ENCODE measurements at regions not wholly inside any gene's neighbourhood (a gene's known extent, or its start where the extent isn't known, plus 50 kb on each side); places are given as distances from the start of the nearest gene placed in this dataset.

DNA sequence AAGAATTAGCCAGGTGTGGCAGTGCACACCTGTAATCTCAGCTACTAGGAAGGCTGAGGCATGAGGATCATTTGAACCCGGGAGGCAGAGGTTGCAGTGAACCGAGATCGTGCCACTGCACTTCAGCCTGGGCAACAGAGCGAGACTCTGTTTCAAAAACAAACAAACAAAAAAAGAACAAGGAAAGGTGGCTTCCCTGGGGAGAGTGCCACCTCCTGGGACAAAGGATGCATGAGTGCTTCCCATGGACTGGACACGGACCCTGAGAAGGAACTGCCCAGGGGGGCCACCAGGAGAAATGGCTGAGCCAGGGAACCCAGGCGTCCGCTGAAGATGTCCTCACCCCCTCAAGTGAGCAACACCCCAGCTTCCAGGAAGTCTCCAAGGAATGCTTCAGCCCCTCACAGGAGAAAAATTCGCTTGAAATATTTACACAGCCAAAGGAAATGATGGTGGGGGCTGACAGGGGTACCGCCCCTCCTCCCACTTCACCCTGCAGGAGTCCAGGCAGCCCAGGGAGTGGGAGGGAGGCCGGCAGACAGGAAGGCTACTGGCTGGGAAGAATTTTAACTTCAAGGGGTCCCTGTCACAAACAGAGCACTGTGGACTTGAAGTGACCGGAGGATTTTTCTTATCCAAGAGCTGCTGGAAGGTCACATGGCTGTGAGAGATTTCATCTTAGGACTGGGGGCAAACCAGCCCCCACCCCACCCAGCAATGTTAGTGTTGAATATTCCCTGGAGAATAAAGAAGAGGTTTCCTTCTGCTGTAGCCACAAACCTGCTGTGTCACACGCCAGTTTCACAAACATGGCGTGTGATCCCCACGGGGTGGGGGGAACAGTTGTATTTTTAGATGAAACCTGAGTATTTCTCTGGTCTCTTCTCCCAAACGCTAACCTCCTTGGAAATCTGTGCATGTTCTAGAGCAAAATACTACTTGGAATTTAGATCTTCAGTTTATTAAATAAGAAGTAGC is 90.8 kb upstream of the SLC25A33 start:
- Histone ChIP-seq H3K4me1 (replicated peaks) (no peaks in the 10 kb centered on the region), H3K36me3 (no peaks in the 10 kb centered on the region), H3K27ac (peak overlapping the region in 1 of 2 donors; percentile 2), H3K4me3 (no peak overlapping the region), H3K9me3 (no peaks in the 10 kb centered on the region), H3K27me3 (replicated peaks; ENCODE audit: insufficient read depth) (no peaks in the 10 kb centered on the region)
- intact Hi-C loops (cut with DNase I) = no loop called here
- WGBS = 56% methylated on average over 15 of the region's 15 CpGs
- TF ChIP-seq POLR2AphosphoS5 (IDR thresholded peaks at IDR 0.05) = no peak
- TF ChIP-seq POLR2A (IDR thresholded peaks at IDR 0.05) = no peak
- TF ChIP-seq, protein P1, sequence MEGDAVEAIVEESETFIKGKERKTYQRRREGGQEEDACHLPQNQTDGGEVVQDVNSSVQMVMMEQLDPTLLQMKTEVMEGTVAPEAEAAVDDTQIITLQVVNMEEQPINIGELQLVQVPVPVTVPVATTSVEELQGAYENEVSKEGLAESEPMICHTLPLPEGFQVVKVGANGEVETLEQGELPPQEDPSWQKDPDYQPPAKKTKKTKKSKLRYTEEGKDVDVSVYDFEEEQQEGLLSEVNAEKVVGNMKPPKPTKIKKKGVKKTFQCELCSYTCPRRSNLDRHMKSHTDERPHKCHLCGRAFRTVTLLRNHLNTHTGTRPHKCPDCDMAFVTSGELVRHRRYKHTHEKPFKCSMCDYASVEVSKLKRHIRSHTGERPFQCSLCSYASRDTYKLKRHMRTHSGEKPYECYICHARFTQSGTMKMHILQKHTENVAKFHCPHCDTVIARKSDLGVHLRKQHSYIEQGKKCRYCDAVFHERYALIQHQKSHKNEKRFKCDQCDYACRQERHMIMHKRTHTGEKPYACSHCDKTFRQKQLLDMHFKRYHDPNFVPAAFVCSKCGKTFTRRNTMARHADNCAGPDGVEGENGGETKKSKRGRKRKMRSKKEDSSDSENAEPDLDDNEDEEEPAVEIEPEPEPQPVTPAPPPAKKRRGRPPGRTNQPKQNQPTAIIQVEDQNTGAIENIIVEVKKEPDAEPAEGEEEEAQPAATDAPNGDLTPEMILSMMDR (IDR thresholded peaks at IDR 0.05) = no peak
- DNase-seq (ENCODE audit: low spot score) = no peak

DNA sequence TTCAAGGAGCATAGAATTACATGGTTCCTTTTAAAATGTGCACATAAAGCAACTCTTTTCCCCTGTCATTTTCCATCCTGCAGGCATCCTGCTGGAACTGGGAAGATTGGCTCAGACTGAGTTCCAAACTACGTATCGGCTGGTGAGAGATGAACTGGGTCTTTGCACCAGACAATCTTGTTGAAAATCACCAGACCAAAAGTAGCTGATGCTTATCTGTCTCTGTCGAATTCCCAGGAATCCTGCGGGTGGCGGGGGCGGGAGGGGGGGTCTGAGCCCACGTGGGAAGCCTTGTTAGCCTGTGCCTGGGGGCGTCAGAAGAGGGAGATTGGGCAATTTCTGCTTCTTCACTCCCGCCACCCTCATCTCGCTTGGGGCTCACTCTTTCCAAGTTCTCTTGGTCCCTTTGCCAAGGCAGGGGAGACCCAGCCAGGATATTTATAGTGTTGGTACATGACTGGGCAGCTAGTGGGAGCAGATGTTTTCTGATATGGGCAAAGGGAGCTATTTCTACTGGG is 90.1 kb upstream of the SLC25A33 start:
- DNase-seq (ENCODE audit: low spot score) = peak; percentile 68
- Histone ChIP-seq H3K27ac (peak overlapping the region; percentile 34 to 51), H3K9me3 (no peaks in the 10 kb centered on the region), H3K4me1 (replicated peaks) (no peaks in the 10 kb centered on the region), H3K4me3 (no peak overlapping the region), H3K36me3 (no peaks in the 10 kb centered on the region), H3K27me3 (replicated peaks; ENCODE audit: insufficient read depth) (no peaks in the 10 kb centered on the region)
- TF ChIP-seq POLR2AphosphoS5 (IDR thresholded peaks at IDR 0.05) (peak; percentile 70), POLR2A (IDR thresholded peaks at IDR 0.05) (no peak)
- TF ChIP-seq, protein P1 (IDR thresholded peaks at IDR 0.05) = no peak
- intact Hi-C loops (cut with DNase I) = no loop called here
- 7% methylated on average over 10 of the region's 10 CpGs for WGBS

DNA sequence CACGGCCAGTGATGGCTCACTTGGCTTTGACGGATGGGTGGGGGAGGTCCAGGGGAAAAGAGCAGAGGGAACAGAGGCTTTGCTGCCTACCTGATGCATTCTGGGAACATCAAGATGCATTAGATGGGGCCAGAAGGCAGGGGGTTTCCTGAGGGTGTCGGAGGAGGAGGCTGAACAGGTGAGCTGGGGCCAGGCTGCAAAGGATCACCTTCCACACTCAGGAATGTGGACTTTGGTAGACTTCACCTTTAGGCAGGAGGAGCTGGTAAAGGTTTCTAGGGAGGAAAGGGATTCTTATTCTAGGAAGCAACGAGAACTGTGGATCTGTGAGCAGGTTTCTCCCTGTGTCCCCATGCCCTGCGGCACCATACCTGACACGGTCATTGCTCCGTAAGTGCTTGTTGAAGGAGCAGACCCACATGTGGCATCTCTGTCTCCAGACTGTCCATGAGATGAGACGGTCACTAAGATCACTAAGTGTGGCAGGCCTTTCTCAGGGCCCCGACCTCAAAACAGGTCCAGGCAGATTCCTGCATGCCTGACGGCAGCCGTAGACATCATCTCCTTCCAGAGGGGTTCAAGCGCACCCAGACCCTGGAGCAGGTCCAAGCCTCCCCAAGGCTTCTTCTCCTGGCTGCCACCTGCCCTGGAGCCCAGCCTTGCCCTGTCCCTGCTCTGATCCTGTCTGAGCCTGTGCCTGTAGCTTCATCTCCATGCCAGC is 89.1 kb upstream of the SLC25A33 start:
- Histone ChIP-seq H3K36me3 (no peaks in the 10 kb centered on the region), H3K27ac (peak overlapping the region; percentile 34 to 51), H3K4me3 (no peak overlapping the region), H3K27me3 (replicated peaks; ENCODE audit: insufficient read depth) (no peaks in the 10 kb centered on the region), H3K4me1 (replicated peaks) (no peaks in the 10 kb centered on the region), H3K9me3 (no peaks in the 10 kb centered on the region)
- TF ChIP-seq POLR2AphosphoS5 (IDR thresholded peaks at IDR 0.05) (no peak), POLR2A (IDR thresholded peaks at IDR 0.05) (no peak)
- TF ChIP-seq, protein P1 (IDR thresholded peaks at IDR 0.05) = no peak
- WGBS = 74% methylated on average over 10 of the region's 12 CpGs
- intact Hi-C loops (cut with DNase I) = no loop called here
- peak; percentile 32 for DNase-seq (ENCODE audit: low spot score)

DNA sequence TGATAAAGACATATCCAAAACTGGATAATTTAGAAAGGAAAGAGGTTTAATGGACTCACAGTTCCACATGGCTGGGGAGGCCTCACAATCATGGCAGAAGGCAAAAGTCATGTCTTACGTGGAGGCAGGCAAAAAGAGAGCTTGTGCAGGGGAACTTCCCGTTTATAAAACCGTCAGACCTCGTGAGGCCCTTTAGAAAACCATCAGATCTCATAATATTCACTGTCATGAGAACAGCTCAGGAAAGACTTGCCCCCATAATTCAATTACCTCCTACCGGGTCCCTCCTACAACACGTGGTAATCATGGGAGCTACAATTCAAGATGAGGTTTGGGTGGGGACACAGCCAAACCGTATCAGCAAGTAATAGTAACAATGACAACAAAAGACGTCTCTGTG is 88.2 kb upstream of the SLC25A33 start:
- no peak for TF ChIP-seq POLR2AphosphoS5 (IDR thresholded peaks at IDR 0.05)
- Histone ChIP-seq H3K27ac (no peak overlapping the region), H3K9me3 (no peaks in the 10 kb centered on the region), H3K36me3 (no peaks in the 10 kb centered on the region), H3K4me3 (no peak overlapping the region), H3K4me1 (replicated peaks) (no peaks in the 10 kb centered on the region), H3K27me3 (replicated peaks; ENCODE audit: insufficient read depth) (no peaks in the 10 kb centered on the region)
- 80% methylated on average over 8 of the region's 8 CpGs for WGBS
- DNase-seq (ENCODE audit: low spot score) = no peak
- intact Hi-C loops (cut with DNase I) = no loop called here

DNA sequence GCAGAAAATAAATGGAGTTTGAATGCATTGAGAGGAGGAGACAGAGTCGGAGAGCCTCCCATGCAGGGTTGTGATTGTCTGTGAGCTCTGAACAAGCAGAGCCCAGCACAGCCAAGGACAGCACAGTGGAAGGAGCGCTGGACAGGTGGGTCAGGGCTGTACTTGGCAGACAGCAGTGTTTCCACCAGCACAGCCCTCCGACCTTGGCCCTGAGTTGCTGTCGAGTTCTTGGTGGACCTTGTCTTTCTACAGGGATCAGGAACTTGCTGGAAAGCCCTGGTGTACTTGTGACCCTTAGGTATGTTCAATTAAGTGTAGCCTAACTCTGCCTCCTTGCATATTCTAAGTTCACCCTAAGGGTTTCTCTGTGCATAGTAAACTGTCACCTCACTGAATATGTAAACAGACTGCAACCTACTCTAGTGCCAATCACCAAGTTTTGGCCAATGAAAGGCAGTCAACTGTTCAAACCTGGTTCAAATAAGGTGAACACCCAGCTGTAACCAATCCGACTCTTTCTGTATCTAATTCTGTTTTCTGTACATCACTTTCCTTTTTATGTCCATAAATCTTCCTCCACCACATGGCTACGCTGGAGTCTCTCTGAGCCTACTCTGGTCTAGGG is 86.6 kb upstream of the SLC25A33 start:
- no peaks in the 10 kb centered on the region for H3K27me3 ChIP-seq (replicated peaks; ENCODE audit: insufficient read depth)
- TF ChIP-seq POLR2AphosphoS5 (IDR thresholded peaks at IDR 0.05) (no peak), POLR2A (IDR thresholded peaks at IDR 0.05) (no peak)
- TF ChIP-seq, protein P1 (IDR thresholded peaks at IDR 0.05) = no peak
- H3K9me3 ChIP-seq = no peaks in the 10 kb centered on the region
- no peaks in the 10 kb centered on the region for H3K36me3 ChIP-seq
- no peak overlapping the region for H3K4me3 ChIP-seq
- H3K27ac ChIP-seq = no peak overlapping the region
- intact Hi-C loops (cut with DNase I) = no loop called here
- no peak for DNase-seq (ENCODE audit: low spot score)
- no peaks in the 10 kb centered on the region for H3K4me1 ChIP-seq (replicated peaks)
- WGBS = 89% methylated on average over 6 of the region's 6 CpGs

All from prostate gland (tissue), 2 donors.